IgD-negative memory B cell (primary cell): ENCODE measurements at regions not wholly inside any gene's neighbourhood (a gene's known extent, or its start where the extent isn't known, plus 50 kb on each side); places are given as distances from the start of the nearest gene placed in this dataset.
"Not testable (repeated sequence)": the region's sequence is repeated elsewhere in the genome, so short reads cannot be mapped to it uniquely, and the experiment has no call there.

Experiments
- H3K27ac Mint-ChIP-seq, 3 donors: one replicate each; pipeline ENCODE4 v1.8.0; 2020 to 2022; ENCODE audit warnings: mild to moderate bottlenecking in 3 of 3, mixed read lengths in 3 of 3, moderate library complexity in 1 of 3
- H3K27me3 Mint-ChIP-seq: one replicate; pipeline ENCODE4 v1.8.0; 2021; ENCODE audit warnings: mixed read lengths
- H3K36me3 Mint-ChIP-seq: one replicate; pipeline ENCODE4 v1.8.0; 2020; ENCODE audit warnings: mild to moderate bottlenecking, mixed read lengths
- H3K4me1 Mint-ChIP-seq, 3 donors: one replicate each; pipeline ENCODE4 v1.8.0; 2020 to 2022; ENCODE audit warnings: mixed read lengths in 3 of 3, mild to moderate bottlenecking in 1 of 3
- H3K4me3 Mint-ChIP-seq, 4 donors: one replicate each; pipeline ENCODE4 v1.8.0; 2020 to 2022; ENCODE audit warnings: mild to moderate bottlenecking in 4 of 4, mixed read lengths in 4 of 4, moderate library complexity in 3 of 4
- H3K9me3 Mint-ChIP-seq, 3 donors: one replicate each; pipeline ENCODE4 v1.8.0; 2020 to 2021; ENCODE audit warnings: mixed read lengths in 3 of 3, mild to moderate bottlenecking in 1 of 3

- Mint-ChIP-seq H3K36me3 (no peaks in the 10 kb centered on the region), H3K27me3 (no peaks in the 10 kb centered on the region), H3K4me1 (no peaks in the 10 kb centered on the region), H3K4me3 (no peak overlapping the region), H3K27ac (no peak overlapping the region), H3K9me3 (no peaks in the 10 kb centered on the region)
Measured at GRCh38 chr2:192500550-192501200, 305.9 kb upstream of the TMEFF2 start.

DNA sequence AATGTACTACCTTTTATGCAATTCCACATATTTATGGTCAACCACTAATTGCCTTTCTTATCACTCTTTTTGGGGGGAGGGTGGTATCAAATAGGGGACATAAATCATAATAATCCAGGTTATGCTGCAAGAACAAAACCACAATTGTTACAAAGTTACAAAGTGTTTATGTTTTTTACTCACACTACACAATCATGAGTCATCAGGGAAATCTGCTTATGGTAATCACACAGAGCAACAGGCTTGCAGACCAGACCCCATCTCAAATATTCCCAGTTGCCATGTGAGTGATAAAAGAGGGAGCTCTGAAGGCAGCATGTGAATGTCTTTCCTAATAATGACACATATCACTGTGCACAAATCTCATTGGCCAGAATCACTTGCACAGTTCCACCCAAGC lies 304.7 kb upstream of the TMEFF2 start:
- Mint-ChIP-seq H3K4me3 (no peak overlapping the region), H3K27ac (no peak overlapping the region), H3K4me1 (no peaks in the 10 kb centered on the region), H3K27me3 (no peaks in the 10 kb centered on the region), H3K36me3 (no peaks in the 10 kb centered on the region), H3K9me3 (no peaks in the 10 kb centered on the region)

- Mint-ChIP-seq H3K9me3 (no peaks in the 10 kb centered on the region), H3K27ac (no peak overlapping the region), H3K36me3 (no peaks in the 10 kb centered on the region), H3K27me3 (no peaks in the 10 kb centered on the region), H3K4me1 (no peaks in the 10 kb centered on the region), H3K4me3 (no peak overlapping the region)
Measured at GRCh38 chr2:192498747-192499146, 304.0 kb upstream of the TMEFF2 start.

DNA sequence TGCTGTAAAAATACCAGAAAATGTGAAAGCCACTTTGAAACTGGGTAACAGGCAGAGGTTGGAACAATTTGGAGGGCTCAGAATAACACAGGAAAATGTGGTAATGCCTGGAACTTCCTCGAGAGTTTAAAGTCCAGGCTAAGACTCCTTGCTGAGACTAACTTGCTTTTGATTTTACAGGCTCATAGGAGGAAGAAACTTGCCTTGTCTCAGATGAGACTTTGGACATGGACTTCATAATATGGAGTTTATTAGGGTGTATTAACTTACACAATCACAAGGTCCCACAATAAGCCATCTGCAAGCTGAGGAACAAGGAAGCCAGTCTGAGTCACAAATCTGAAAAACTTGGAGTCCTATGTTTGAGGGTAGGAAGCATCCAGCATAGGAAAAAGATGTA lies 293.4 kb upstream of the TMEFF2 start:
- not testable (repeated sequence) for H3K4me1 Mint-ChIP-seq, H3K36me3 Mint-ChIP-seq, H3K27me3 Mint-ChIP-seq, H3K27ac Mint-ChIP-seq, H3K9me3 Mint-ChIP-seq, H3K4me3 Mint-ChIP-seq

DNA sequence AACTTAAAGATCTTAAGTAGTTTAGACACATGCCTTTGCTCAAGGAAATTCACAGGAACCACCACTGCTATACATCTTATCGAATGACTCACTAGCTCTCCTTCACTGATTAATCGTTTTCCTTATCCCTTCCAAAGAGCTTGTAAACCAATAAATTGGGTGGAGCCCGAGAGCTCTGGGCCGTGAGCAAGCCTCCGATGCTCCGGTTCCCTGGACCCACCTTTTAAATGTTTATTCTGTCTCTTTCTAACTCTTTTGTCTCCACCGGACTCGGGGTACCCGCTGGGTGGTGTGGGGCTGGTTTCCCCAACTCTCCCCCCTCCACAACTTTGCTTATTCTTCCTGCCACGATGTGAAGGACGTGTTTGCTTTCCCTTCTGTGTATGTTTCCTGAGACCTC lies 292.9 kb upstream of the TMEFF2 start:
- Mint-ChIP-seq H3K36me3 (no peaks in the 10 kb centered on the region), H3K9me3 (peaks cover 0 to 4% (median 2%) of the 10 kb centered on the region in 3 donors), H3K4me1 (no peaks in the 10 kb centered on the region), H3K27ac (no peak overlapping the region), H3K27me3 (no peaks in the 10 kb centered on the region), H3K4me3 (no peak overlapping the region)

GRCh38 chr2:192484903-192485302 lies 290.2 kb upstream of the TMEFF2 start:
- Mint-ChIP-seq H3K36me3 (no peaks in the 10 kb centered on the region), H3K4me1 (no peaks in the 10 kb centered on the region), H3K4me3 (no peak overlapping the region), H3K27me3 (no peaks in the 10 kb centered on the region), H3K9me3 (peaks cover 0 to 2% (median 0%) of the 10 kb centered on the region in 3 donors), H3K27ac (no peak overlapping the region)

- no peak overlapping the region for H3K4me3 Mint-ChIP-seq
- H3K27ac Mint-ChIP-seq: no peak overlapping the region
- H3K4me1 Mint-ChIP-seq: no peaks in the 10 kb centered on the region
- no peaks in the 10 kb centered on the region for H3K27me3 Mint-ChIP-seq
- peaks cover 0 to 9% (median 2%) of the 10 kb centered on the region in 3 donors for H3K9me3 Mint-ChIP-seq
- no peaks in the 10 kb centered on the region for H3K36me3 Mint-ChIP-seq
Measured at GRCh38 chr2:192480984-192481383, 286.3 kb upstream of the TMEFF2 start.

DNA sequence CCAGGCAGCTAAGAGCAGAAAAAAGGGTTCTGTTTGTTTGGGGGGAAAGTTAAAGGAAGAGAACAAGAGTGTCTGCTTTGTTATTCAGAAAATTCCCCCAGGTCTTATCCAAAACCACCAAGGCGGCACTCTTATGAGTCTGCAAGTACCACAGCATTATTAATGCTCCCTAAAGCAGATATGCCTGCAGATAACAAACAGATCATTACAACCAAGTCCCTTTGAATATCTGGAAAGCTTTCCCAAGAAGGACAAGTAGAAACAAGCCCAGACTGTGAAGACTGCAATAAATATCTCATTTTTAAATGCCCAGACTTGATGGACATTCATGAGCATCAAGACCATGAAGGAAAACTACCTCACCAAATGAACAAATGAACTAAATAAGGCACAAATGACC lies 278.6 kb upstream of the TMEFF2 start:
- Mint-ChIP-seq H3K4me1 (no peaks in the 10 kb centered on the region), H3K27ac (no peak overlapping the region), H3K36me3 (peaks cover 1% of the 10 kb centered on the region), H3K9me3 (peaks cover 0 to 30% (median 0%) of the 10 kb centered on the region in 3 donors), H3K4me3 (no peak overlapping the region), H3K27me3 (no peaks in the 10 kb centered on the region)

GRCh38 chr2:192471982-192472381 lies 277.2 kb upstream of the TMEFF2 start:
- Mint-ChIP-seq H3K36me3 (peaks cover 1% of the 10 kb centered on the region), H3K27ac (no peak overlapping the region), H3K4me3 (no peak overlapping the region), H3K27me3 (no peaks in the 10 kb centered on the region), H3K9me3 (peaks cover 2 to 32% (median 3%) of the 10 kb centered on the region in 3 donors), H3K4me1 (peaks cover 0 to 1% (median 0%) of the 10 kb centered on the region in 3 donors)

DNA sequence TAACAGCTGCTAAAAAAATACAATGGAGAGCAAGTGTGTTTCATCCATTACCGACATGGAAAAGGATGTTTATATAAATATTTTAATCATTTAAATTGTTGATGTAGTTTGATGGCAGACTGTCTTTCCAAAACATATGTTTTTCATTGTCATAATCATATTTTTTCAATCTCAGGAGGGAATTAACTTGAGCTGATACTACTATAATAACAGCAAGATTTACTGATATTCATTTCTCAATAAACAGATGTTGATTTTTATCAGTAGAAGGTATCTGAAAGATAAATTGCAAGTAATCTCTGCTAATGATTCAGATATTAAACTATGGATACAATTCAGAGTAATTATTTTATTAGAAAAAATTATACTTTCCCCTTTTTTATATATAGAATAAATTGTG lies 274.9 kb upstream of the TMEFF2 start:
- Mint-ChIP-seq H3K27me3 (no peaks in the 10 kb centered on the region), H3K27ac (no peak overlapping the region), H3K4me3 (no peak overlapping the region)

DNA sequence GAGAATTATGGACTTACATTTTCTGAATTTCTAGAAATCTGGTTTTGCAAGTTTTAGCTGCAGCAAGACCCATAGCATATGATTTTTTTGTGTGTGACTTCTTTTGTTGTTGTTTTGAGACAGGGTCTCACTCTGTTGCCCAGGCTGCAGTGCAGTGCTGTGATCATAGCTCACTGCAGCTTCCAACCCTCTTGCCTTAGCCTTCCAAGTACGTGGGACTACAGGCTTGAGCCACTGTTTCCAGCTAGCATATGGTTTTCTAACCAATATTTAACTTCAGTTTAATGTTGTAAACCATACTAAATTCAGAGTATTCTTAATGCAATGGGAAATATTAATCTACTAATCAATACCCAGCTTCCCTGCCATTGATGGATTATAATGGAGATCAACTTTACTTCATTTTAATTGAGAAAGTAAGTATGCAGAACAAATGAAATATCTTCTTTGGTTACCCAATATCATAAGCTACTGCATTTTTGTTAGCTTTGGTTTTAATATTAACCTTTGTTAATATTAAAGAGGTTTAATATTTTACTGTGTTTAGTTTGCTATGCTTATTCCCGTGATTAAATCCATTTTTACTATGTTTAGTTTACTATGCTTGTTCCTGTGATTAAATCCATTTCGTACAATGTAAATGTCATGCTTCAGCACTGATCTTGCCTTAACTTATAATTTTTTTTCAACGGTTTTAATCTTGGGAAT lies 273.4 kb upstream of the TMEFF2 start:
- H3K27ac Mint-ChIP-seq: no peak overlapping the region
- no peaks in the 10 kb centered on the region for H3K27me3 Mint-ChIP-seq
- H3K4me1 Mint-ChIP-seq: peaks cover 0 to 1% (median 0%) of the 10 kb centered on the region in 3 donors
- H3K4me3 Mint-ChIP-seq: no peak overlapping the region
- H3K9me3 Mint-ChIP-seq: peaks cover 3 to 7% (median 6%) of the 10 kb centered on the region in 3 donors
- peaks cover 1% of the 10 kb centered on the region for H3K36me3 Mint-ChIP-seq

More for the DNA sequence above, 274.9 kb upstream of the TMEFF2 start:
- Mint-ChIP-seq H3K9me3 (peaks cover 3 to 20% (median 3%) of the 10 kb centered on the region in 3 donors), H3K4me1 (peaks cover 0 to 1% (median 0%) of the 10 kb centered on the region in 3 donors), H3K36me3 (peaks cover 1% of the 10 kb centered on the region)

DNA sequence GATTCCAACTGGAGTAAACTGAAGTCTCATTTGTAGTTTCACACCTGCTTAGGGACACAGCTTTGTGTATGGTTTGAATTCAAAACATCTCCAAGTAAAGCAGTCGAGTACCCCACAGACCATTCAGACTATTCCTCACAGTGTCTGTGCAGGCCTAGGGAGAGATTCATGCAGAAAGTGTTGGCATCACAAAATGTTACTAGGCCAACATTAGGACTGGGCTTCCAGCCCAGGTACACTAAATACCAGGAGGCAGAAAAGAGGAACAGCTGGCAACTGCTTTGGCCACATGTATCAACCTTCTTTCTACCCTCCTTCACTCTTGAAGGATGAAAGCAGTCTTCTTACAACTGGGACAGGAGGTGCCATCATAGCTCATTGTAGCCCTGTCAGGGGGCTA lies 270.4 kb upstream of the TMEFF2 start:
- H3K9me3 Mint-ChIP-seq: peaks cover 3 to 6% (median 6%) of the 10 kb centered on the region in 3 donors
- no peaks in the 10 kb centered on the region for H3K27me3 Mint-ChIP-seq
- H3K27ac Mint-ChIP-seq: no peak overlapping the region
- peaks cover 0 to 1% (median 0%) of the 10 kb centered on the region in 3 donors for H3K4me1 Mint-ChIP-seq
- H3K4me3 Mint-ChIP-seq: no peak overlapping the region
- peaks cover 1% of the 10 kb centered on the region for H3K36me3 Mint-ChIP-seq

- H3K36me3 Mint-ChIP-seq: no peaks in the 10 kb centered on the region
- H3K27ac Mint-ChIP-seq: no peak overlapping the region
- H3K4me3 Mint-ChIP-seq: no peak overlapping the region
- no peaks in the 10 kb centered on the region for H3K4me1 Mint-ChIP-seq
- H3K9me3 Mint-ChIP-seq: peaks cover 0 to 3% (median 0%) of the 10 kb centered on the region in 3 donors
- H3K27me3 Mint-ChIP-seq: no peaks in the 10 kb centered on the region
Measured at GRCh38 chr2:192459422-192459821, 264.7 kb upstream of the TMEFF2 start.

DNA sequence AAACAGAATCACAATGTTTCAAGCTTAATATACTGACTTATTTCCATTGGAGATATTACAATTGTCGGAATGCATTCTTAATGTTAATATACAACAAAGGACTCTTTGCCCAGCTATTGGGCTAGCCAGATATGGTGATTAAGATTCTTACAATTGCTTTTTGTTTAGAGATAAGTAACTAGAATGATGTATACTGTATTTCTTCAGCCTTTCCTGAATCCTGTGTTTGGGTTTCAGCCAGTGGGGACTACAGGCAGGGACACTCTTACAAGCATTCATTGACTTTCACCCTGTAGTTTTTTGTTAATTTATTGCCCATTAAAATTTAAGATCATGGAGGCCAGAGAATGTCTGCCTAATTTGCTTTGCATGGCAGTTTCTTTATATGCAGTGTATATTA lies 254.1 kb upstream of the TMEFF2 start:
- Mint-ChIP-seq H3K4me1 (no peaks in the 10 kb centered on the region), H3K36me3 (no peaks in the 10 kb centered on the region), H3K27ac (no peak overlapping the region), H3K4me3 (no peak overlapping the region), H3K9me3 (peaks cover 0 to 5% (median 0%) of the 10 kb centered on the region in 3 donors), H3K27me3 (no peaks in the 10 kb centered on the region)

DNA sequence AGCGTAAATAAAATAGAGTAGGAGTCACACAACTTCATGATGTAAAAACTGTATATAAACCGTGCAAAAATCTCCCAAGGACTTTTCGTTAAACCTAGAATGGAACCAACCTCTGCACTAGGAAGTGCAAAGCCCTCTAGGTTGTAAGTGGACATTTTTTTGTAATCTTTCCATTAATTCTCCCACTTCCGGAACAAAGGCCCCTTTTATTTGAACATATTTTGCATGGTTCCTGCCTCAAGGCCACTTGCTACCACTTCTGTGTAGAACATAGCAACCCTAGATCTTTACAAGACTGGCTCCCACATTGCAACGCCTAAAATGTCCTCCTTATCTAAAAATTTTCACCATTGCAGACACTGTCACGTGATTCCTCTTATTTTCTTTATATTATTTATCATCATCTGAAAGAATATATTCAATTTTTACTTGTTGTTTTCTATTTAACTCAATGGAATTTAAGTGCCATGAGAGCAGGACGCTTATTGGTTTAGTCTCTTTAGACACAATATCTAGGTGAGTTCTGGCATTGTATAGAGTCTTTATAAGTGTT lies 249.6 kb upstream of the TMEFF2 start:
- H3K27ac Mint-ChIP-seq: no peak overlapping the region
- no peaks in the 10 kb centered on the region for H3K36me3 Mint-ChIP-seq
- no peaks in the 10 kb centered on the region for H3K4me1 Mint-ChIP-seq
- H3K4me3 Mint-ChIP-seq: no peak overlapping the region
- no peaks in the 10 kb centered on the region for H3K27me3 Mint-ChIP-seq
- peaks cover 0 to 3% (median 0%) of the 10 kb centered on the region in 3 donors for H3K9me3 Mint-ChIP-seq

- H3K36me3 Mint-ChIP-seq: no peaks in the 10 kb centered on the region
- H3K9me3 Mint-ChIP-seq: peaks cover 0 to 2% (median 0%) of the 10 kb centered on the region in 3 donors
- H3K4me1 Mint-ChIP-seq: no peaks in the 10 kb centered on the region
- no peak overlapping the region for H3K4me3 Mint-ChIP-seq
- no peak overlapping the region for H3K27ac Mint-ChIP-seq
- no peaks in the 10 kb centered on the region for H3K27me3 Mint-ChIP-seq
Measured at GRCh38 chr2:192443831-192444230, 249.1 kb upstream of the TMEFF2 start.
